Pancreas (tissue), 10 donors: ENCODE measurements at regions not wholly inside any gene's neighbourhood (a gene's known extent, or its start where the extent isn't known, plus 50 kb on each side); places are given as distances from the start of the nearest gene placed in this dataset.

Experiments used
- ATAC-seq, 4 donors: fragments of 200-7000 bp; cut with Tn5 transposase; one replicate each; pipeline versions ENCODE4 v1.8.0 to v1.9.1; 2020; ENCODE audit warnings: mild to moderate bottlenecking in 4 of 4, moderate library complexity in 4 of 4
- DNase-seq, 6 donors: peaks; one replicate each; pipeline ENCODE4 v3.0.0-alpha.2; 2020
- FAIRE-seq: peaks from 2 replicates; lab custom pipeline; 2012; peaks lifted over from hg19 to GRCh38; lab: Jason Lieb, UNC
- H3K27ac ChIP-seq, 4 donors: fragments of 200-600 bp; sonication (generic); 1 replicate in 3 of 4; 2 replicates in 1 of 4; pipeline versions ENCODE4 v1.5.0 to v1.8.0; 2020
- H3K27me3 ChIP-seq, 4 donors: fragments of 200-600 bp; one replicate each; pipeline ENCODE4 v1.8.0; 2021
- H3K36me3 ChIP-seq, 3 donors: fragments of 200-600 bp; sonication (generic) in 1 of 3; one replicate each; pipeline versions ENCODE4 v1.5.0 to v1.8.0; 2020 to 2021
- H3K4me1 ChIP-seq, 3 donors: fragments of 200-600 bp; one replicate each; pipeline ENCODE4 v1.8.0; 2021
- H3K4me3 ChIP-seq, 4 donors: fragments of 200-600 bp; sonication (generic) in 2 of 4; one replicate each; pipeline versions ENCODE4 v1.5.0 to v1.8.0; 2020 to 2021
- H3K9me3 ChIP-seq, 4 donors: fragments of 200-600 bp; one replicate each; pipeline ENCODE4 v1.8.0; 2021
- CTCF ChIP-seq, 4 donors: fragments of 200-600 bp; sonication (generic) in 3 of 4; IDR thresholded peaks; one replicate each; pipeline versions ENCODE4 v1.5.0 to v1.8.0; 2021; ENCODE audit warnings: antibody characterized with exemption in 4 of 4
- WGBS, 2 donors: extraction: QIAGEN DNeasy Blood & Tissue Kit; methylation state at CpG; one replicate each; pipeline ENCODE4 v1.1.7; 2013; 5-methylcytosine and 5-hydroxymethylcytosine counted together
- intact Hi-C, 3 donors: fragments of 100-400 bp; cut with DNase I; formaldehyde crosslinking; loops; one replicate each; pipeline versions ENCODE4 v1.11.1 to v1.14.2; 2022
- donor health status: healthy with polysubstance abuse.
- donor health status: DM: no; HTN: no; CAD: no; lungs with moderate emphysema.
- donor health status: DM: no; HTN: no; CAD: no.
- donor health status: control.
- donor health status: control.
- donor health status: Bipolar disorder and iron deficiency.
- donor health status: DM: yes; HTN: yes; CAD: no.
- donor health status: DM: no; HTN: no; CAD: no.
- donor health status: DM: no; HTN: no; CAD: no.
- donor health status: DM: yes; HTN: yes; CAD: no.

- H3K9me3 ChIP-seq = no peaks in the 10 kb centered on the region
- 62 to 65% methylated on average over 2 of the region's 2 CpGs for WGBS, 2 donors
- no peaks in the 10 kb centered on the region for H3K27me3 ChIP-seq
- H3K4me3 ChIP-seq = no peak overlapping the region
- ATAC-seq (no peak), FAIRE-seq (no peak), DNase-seq (no peak)
- H3K36me3 ChIP-seq = no peaks in the 10 kb centered on the region
- no peak for TF ChIP-seq CTCF (IDR thresholded peaks at IDR 0.05)
- intact Hi-C loops = no loop called here
- peaks cover 20 to 49% (median 47%) of the 10 kb centered on the region in 3 donors for H3K4me1 ChIP-seq
- no peak overlapping the region for H3K27ac ChIP-seq
Measured at GRCh38 chr13:24036115-24036514, 124.4 kb upstream of the SPATA13 start.

DNA sequence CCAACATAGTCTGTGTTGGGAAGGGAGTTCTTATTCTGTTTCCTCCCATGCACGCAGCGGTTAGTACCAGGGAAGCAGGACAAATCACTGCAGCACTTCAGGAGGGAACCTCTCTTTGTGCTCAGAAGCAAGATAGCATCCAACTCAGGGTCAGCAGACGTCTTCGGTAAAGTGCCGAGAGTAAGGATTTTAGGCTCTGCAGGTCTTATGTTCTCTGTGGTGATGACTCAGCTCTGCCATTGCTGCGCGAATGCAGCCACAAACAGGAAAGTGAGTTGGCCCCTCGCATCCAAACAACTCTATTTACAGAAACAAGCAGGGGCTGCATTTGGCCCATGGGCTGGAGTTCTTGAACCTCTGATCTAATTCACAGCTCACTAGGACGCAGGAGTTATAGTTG, 122.1 kb upstream of the SPATA13 start:
- Histone ChIP-seq H3K36me3 (no peaks in the 10 kb centered on the region), H3K4me1 (peaks cover 14 to 29% (median 25%) of the 10 kb centered on the region in 3 donors), H3K27me3 (no peaks in the 10 kb centered on the region), H3K9me3 (no peaks in the 10 kb centered on the region), H3K4me3 (no peak overlapping the region), H3K27ac (peak overlapping the region in 3 of 4 donors; percentile 39 to 75 (median 62))
- no peak for TF ChIP-seq CTCF (IDR thresholded peaks at IDR 0.05)
- no peak for FAIRE-seq
- no peak for DNase-seq
- intact Hi-C loops = no loop called here
- peak in 1 of 4 donors; percentile 4 for ATAC-seq
- WGBS, 2 donors = 71 to 75% methylated on average over 9 of the region's 9 CpGs

DNA sequence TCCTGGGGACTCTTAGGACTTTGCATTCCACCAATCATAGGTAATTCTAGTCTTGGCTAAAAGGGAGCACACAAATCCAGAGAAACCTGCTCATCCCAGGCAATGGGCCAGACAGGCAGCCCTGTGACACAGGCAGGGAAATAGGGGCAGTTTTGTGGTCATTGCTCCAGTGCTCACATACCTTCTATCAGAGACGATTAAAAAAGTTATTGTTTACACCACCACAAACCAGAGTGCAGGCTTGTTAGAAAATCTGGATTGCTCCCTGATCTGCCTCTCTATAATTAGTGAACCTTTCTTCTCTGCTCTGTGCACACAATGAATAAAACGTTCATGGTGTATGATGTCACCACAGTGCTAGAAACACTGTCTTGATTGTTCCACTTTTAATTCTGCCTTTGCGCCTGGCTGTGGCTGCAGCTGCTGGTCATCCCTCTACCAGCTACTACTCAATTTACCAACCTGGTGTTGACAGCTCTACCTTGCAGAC, 121.6 kb upstream of the SPATA13 start:
- 37 to 38% methylated on average over 3 of the region's 3 CpGs for WGBS, 2 donors
- FAIRE-seq = no peak
- TF ChIP-seq CTCF (IDR thresholded peaks at IDR 0.05) = no peak
- Histone ChIP-seq H3K4me1 (peaks cover 9 to 24% (median 20%) of the 10 kb centered on the region in 3 donors), H3K4me3 (no peak overlapping the region), H3K27me3 (no peaks in the 10 kb centered on the region), H3K9me3 (no peaks in the 10 kb centered on the region), H3K27ac (peak overlapping the region in 3 of 4 donors; percentile 39 to 75 (median 62)), H3K36me3 (no peaks in the 10 kb centered on the region)
- intact Hi-C loops = no loop called here
- peak; percentile 50 to 78 (median 62) for ATAC-seq
- peak in 1 of 6 donors; percentile 28 for DNase-seq

GRCh38 chr13:24039621-24040475, 120.7 kb upstream of the SPATA13 start:
- intact Hi-C loops = loop anchor here in 1 of 3 donors (10.0 kb wide), 1 partner anchor 185 kb away; no protein-coding TSS in a partner anchor
- TF ChIP-seq CTCF (IDR thresholded peaks at IDR 0.05) = no peak
- Histone ChIP-seq H3K36me3 (no peaks in the 10 kb centered on the region), H3K27ac (peak overlapping the region in 3 of 4 donors; percentile 39 to 75 (median 62)), H3K4me1 (peaks cover under 1 to 16% (median 12%) of the 10 kb centered on the region in 3 donors), H3K9me3 (no peaks in the 10 kb centered on the region), H3K27me3 (no peaks in the 10 kb centered on the region), H3K4me3 (no peak overlapping the region)
- FAIRE-seq (no peak), DNase-seq (no peak), ATAC-seq (no peak)
- WGBS, 2 donors = 73 to 86% methylated on average over 7 of the region's 7 CpGs
